IPS DF 6.9 (cell line): ENCODE measurements at regions not wholly inside any gene's neighbourhood (a gene's known extent, or its start where the extent isn't known, plus 50 kb on each side); places are given as distances from the start of the nearest gene placed in this dataset.
"Not testable (repeated sequence)": the region's sequence is repeated elsewhere in the genome, so short reads cannot be mapped to it uniquely, and the experiment has no call there.

ENCODE experiments used
- DNase-seq: peaks from one replicate; pipeline ENCODE4 v3.0.0-alpha.2; 2013; ENCODE audit warnings: low read depth, low spot score
- H3K27ac ChIP-seq: one replicate; pipeline ENCODE4 v1.5.1; 2013; ENCODE audit warnings: low read length, control low read depth
- H3K27me3 ChIP-seq: 2 replicates; pipeline ENCODE4 v1.6.1; 2013; ENCODE audit warnings: mild to moderate bottlenecking, low read length; ENCODE audit not compliant: control insufficient read depth, insufficient read depth
- H3K36me3 ChIP-seq: 2 replicates; pipeline ENCODE4 v1.6.1; 2013; ENCODE audit warnings: low read length; ENCODE audit not compliant: control insufficient read depth, insufficient read depth
- H3K4me1 ChIP-seq: 2 replicates; pipeline ENCODE4 v1.6.1; 2013; ENCODE audit warnings: low read length; ENCODE audit not compliant: control insufficient read depth, insufficient read depth
- H3K4me3 ChIP-seq: 2 replicates; pipeline ENCODE4 v1.5.1; 2013; ENCODE audit warnings: mild to moderate bottlenecking, low read length
- H3K9me3 ChIP-seq: 2 replicates; pipeline ENCODE4 v1.6.1; 2013; ENCODE audit warnings: low read length, inconsistent platforms; ENCODE audit not compliant: control insufficient read depth, insufficient read depth
- WGBS: extraction: QIAGEN DNeasy Blood & Tissue Kit; methylation state at CpG from one replicate; pipeline ENCODE4 v1.1.7; 2013; ENCODE audit warnings: mixed read lengths, missing lambda C conversion rate; ENCODE audit not compliant: insufficient read length, insufficient coverage; 5-methylcytosine and 5-hydroxymethylcytosine counted together

- H3K4me1 ChIP-seq = peaks cover 4% of the 10 kb centered on the region; the same call in 1 of the 2 replicates
- H3K27ac ChIP-seq = no peak overlapping the region
- H3K36me3 ChIP-seq = no peaks in the 10 kb centered on the region
- no peak overlapping the region for H3K4me3 ChIP-seq
- H3K27me3 ChIP-seq = no peaks in the 10 kb centered on the region
- DNase-seq = no peak
- H3K9me3 ChIP-seq = no peaks in the 10 kb centered on the region
- no CpG with 5 or more reads among the region's 5 CpGs for whole genome bisulfite sequencing
Observed at GRCh38 chr4:138644322-138644721, 371.3 kb upstream of the NOCT start.

GRCh38 chr4:138643827-138644226, 371.8 kb upstream of the NOCT start:
- Histone ChIP-seq H3K36me3 (no peaks in the 10 kb centered on the region), H3K27ac (no peak overlapping the region), H3K4me1 (peaks cover 4% of the 10 kb centered on the region; the same call in 1 of the 2 replicates), H3K27me3 (no peaks in the 10 kb centered on the region), H3K4me3 (no peak overlapping the region), H3K9me3 (no peaks in the 10 kb centered on the region)
- DNase-seq = no peak
- no CpG with 5 or more reads among the region's 1 CpG for WGBS

- Histone ChIP-seq H3K27ac (no peak overlapping the region), H3K9me3 (no peaks in the 10 kb centered on the region), H3K27me3 (no peaks in the 10 kb centered on the region), H3K4me1 (no peaks in the 10 kb centered on the region), H3K36me3 (no peaks in the 10 kb centered on the region), H3K4me3 (no peak overlapping the region)
- DNase-seq = no peak
Observed at GRCh38 chr4:138639018-138639741, 376.4 kb upstream of the NOCT start.

DNA sequence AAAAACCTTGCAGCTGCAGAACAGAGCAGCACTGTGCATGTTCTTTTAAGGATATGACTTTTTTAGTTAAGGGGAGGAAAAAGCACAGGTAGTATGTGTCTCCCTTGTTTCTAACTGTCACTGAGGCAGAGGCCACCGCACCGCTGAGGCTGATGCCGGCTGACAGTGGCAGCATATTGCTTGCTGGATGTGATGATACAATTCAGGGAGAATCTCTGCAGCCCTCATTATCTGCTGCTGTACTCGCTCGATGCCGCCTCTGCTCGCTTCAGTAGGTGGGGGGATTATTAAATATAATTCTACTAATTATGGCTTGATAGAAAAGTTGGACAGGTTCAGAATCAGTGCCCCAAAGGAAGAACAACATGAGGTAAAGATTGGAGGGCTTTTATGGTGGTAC, 378.8 kb upstream of the NOCT start:
- Histone ChIP-seq H3K27me3 (no peaks in the 10 kb centered on the region), H3K27ac (no peak overlapping the region), H3K4me1 (no peaks in the 10 kb centered on the region), H3K9me3 (no peaks in the 10 kb centered on the region), H3K4me3 (no peak overlapping the region), H3K36me3 (no peaks in the 10 kb centered on the region)
- no CpG with 5 or more reads among the region's 7 CpGs for WGBS
- no peak for DNase-seq

DNA sequence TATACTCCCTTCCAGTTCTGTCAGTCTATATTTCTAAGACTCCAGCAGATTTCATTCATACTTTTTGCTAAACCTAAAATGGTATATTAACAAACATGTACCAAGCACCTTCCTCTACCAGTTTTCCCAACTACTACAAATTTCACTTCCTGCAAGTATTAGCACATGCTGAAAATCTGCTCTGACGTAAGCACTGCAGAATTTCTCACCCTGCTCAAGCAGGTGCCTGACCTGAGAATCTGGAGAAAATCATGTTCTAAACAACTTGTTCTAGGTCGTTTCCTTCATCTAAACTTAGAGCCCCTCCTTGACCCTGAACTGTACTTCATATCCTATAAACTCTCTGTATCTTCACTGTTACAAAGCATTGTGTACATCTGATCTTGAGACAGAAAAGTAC, 380.7 kb upstream of the NOCT start:
- Histone ChIP-seq H3K4me3 (no peak overlapping the region), H3K4me1 (no peaks in the 10 kb centered on the region), H3K9me3 (no peaks in the 10 kb centered on the region), H3K27me3 (no peaks in the 10 kb centered on the region), H3K36me3 (no peaks in the 10 kb centered on the region), H3K27ac (no peak overlapping the region)
- no CpG with 5 or more reads among the region's 2 CpGs for WGBS
- DNase-seq = no peak

DNA sequence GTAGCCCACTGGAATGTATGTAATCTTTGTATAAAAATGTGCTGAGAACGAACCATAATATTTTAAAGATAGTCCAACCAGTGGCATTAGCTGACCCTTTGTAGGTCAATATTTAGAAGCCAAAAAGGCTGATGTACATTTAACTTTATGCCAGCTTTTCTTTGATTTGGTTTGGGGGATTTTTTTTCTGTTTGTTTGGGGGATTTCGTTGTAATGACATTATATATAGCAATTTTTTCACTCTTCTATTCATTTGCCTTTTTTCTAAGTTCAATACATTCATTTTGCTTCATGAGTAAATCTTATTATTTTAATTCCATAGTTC, 382.0 kb upstream of the NOCT start:
- H3K4me3 ChIP-seq = no peak overlapping the region
- H3K27ac ChIP-seq = no peak overlapping the region
- H3K27me3 ChIP-seq = no peaks in the 10 kb centered on the region
- DNase-seq = no peak
- H3K4me1 ChIP-seq = no peaks in the 10 kb centered on the region
- H3K9me3 ChIP-seq = no peaks in the 10 kb centered on the region
- WGBS = no CpG with 5 or more reads among the region's 2 CpGs
- no peaks in the 10 kb centered on the region for H3K36me3 ChIP-seq

DNA sequence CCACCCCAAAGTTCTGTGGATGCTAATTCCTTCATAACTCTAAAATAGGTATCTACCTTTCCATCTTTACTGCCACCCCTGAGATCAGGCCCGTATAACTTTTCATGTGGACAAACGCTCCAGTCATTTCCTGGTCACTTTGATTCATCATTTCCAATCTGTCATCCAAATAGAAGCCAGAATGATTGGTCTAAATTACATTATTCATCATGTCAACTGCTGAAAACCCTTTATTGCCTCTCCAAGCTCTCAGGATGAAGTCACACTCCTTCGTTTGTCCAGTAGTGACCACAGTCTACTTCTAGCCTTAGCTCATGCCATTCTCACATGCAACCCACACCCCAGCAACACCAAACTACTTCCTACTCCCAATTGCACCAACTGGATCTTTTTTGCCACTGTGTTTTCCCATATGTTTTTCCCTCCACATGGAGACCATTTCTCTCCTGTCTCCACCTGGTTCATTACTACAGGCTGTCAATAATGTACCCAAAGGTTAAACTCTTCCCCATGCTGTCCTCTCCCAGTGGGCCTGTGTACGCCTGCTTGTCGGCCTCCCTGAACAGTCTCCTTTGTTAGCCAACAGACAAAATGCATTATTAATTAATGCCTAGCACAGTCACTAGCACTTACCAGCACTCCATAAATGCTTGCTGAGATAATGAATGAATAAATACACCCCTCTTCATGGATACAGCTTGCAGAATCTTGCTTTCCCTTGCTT, 382.6 kb upstream of the NOCT start:
- no peaks in the 10 kb centered on the region for H3K4me1 ChIP-seq
- no CpG with 5 or more reads among the region's 5 CpGs for WGBS
- DNase-seq = no peak
- no peaks in the 10 kb centered on the region for H3K9me3 ChIP-seq
- no peaks in the 10 kb centered on the region for H3K27me3 ChIP-seq
- H3K4me3 ChIP-seq = no peak overlapping the region
- H3K27ac ChIP-seq = no peak overlapping the region
- no peaks in the 10 kb centered on the region for H3K36me3 ChIP-seq

DNA sequence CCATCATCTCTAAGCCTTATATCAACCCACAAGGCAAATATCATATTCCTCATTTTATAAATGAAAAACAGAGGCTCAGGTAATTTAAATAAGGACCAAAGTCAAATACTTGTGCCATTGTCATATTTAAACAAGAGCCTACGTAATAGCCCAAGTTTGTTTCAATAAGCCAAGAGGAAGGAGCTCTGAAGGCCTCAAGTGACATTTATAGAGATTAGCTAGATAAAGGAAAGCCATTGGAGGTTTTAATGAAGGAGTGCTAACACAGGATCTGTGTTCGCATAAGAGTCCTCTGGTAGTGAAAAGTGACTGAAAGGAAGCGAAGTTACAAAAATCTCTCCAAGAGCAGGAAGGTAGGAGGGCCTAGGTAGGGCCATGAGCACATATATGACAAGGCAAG, 384.9 kb upstream of the NOCT start:
- Histone ChIP-seq H3K4me3 (no peak overlapping the region), H3K9me3 (no peaks in the 10 kb centered on the region), H3K4me1 (no peaks in the 10 kb centered on the region), H3K27ac (no peak overlapping the region), H3K27me3 (no peaks in the 10 kb centered on the region), H3K36me3 (no peaks in the 10 kb centered on the region)
- WGBS = no CpG with 5 or more reads among the region's 3 CpGs
- no peak for DNase-seq

DNA sequence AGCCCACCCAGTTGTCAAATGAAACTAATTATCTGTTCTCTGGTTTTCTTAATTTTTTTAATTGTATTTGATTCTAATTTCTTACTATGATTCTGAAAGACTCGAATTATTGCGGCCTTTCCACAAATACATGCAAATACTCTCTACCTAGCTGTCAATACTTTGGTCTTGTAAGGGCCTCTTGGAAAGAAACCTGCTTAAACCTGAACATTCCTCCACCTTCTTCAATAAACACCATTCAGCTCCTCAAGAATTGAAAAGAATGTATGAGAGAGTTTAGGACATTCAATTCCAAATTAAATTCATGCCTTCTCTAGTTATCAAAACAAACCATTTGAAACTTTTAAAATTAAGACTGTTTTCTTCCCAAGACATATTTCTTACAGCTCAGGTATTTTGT, 385.9 kb upstream of the NOCT start:
- Histone ChIP-seq H3K27me3 (no peaks in the 10 kb centered on the region), H3K4me3 (no peak overlapping the region), H3K9me3 (no peaks in the 10 kb centered on the region), H3K36me3 (no peaks in the 10 kb centered on the region), H3K27ac (no peak overlapping the region), H3K4me1 (no peaks in the 10 kb centered on the region)
- WGBS = no CpG with 5 or more reads among the region's 2 CpGs
- no peak for DNase-seq

DNA sequence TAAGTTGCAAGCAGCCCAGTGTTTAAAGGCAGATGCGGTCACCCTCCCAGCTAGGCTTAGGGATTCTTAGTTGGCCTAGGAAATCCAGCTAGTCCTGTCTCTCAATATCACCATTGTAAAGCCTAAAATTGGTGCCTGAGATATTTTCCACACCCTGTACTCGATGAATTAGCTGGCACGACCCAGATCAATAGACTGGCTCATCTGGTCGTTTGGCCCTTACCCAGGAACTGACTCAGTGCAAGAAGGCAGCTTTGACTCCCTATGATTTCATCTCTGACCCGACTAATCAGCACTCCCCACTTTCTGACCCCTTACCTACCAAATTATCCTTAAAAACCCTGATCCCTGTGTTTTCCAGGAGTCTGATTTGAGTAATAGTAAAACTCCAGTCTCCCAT, 384.9 kb upstream of the SLC7A11 start:
- no CpG with 5 or more reads among the region's 5 CpGs for WGBS
- Histone ChIP-seq H3K27me3 (no peaks in the 10 kb centered on the region), H3K36me3 (no peaks in the 10 kb centered on the region)

DNA sequence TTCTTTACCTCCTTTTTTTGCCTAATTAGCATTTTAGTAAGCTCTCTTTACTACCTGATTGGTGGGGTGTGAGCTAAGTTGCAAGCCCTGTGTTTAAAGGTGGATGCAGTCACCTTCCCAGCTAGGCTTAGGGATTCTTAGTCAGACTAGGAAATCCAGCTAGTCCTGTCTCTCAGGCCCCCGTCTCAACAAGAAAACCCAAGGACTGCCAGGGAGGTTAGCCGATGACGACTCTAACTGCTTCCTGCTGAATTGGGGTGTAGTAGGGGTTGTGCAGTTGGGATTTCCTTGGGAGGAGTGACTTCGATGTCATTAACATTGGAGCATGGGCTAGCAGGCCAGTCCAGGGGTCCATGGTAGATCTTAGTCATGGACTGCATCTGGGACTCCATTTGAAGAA, 380.2 kb upstream of the SLC7A11 start:
- no CpG with 5 or more reads among the region's 4 CpGs for WGBS

More for the DNA sequence above, 384.9 kb upstream of the SLC7A11 start:
- H3K4me1 ChIP-seq = no peaks in the 10 kb centered on the region
- no peak for DNase-seq
- H3K27ac ChIP-seq = no peak overlapping the region
- no peaks in the 10 kb centered on the region; the same call in 1 of the 2 replicates for H3K9me3 ChIP-seq
- H3K4me3 ChIP-seq = no peak overlapping the region

More for the DNA sequence above, 380.2 kb upstream of the SLC7A11 start:
- not testable (repeated sequence) for H3K27me3 ChIP-seq, H3K9me3 ChIP-seq, DNase-seq, H3K4me1 ChIP-seq, H3K27ac ChIP-seq, H3K4me3 ChIP-seq, H3K36me3 ChIP-seq
